K562 (cell line): ENCODE measurements at regions not wholly inside any gene's neighbourhood (a gene's known extent, or its start where the extent isn't known, plus 50 kb on each side); places are given as distances from the start of the nearest gene placed in this dataset.

ENCODE experiments used
- ATAC-seq: fragments of 200-7000 bp; cut with Tn5 transposase; 3 replicates; pipeline ENCODE4 v1.9.1; 2020; ENCODE audit warnings: moderate library complexity
- BruUV-seq: library from RNA; stranded (reverse); fragments of 400-500 nt; replicated peaks from 2 replicates; lab custom pipeline; 2021; lab: Mats Ljungman, UMichigan
- CTCF ChIA-PET: fragments of 300-600 bp; formaldehyde crosslinking; extraction: SDS; loops from one replicate; lab custom pipeline; 2021; ENCODE audit warnings: low intra/inter-chr PET ratio; lab: Yijun Ruan, JAX
- POLR2A ChIA-PET: fragments of 300-600, 350-650 bp; sonication (Branson Sonifier 250); formaldehyde crosslinking; extraction: SDS; loops from one replicate; lab custom pipeline; 2021; ENCODE audit warnings: antibody characterized with exemption, inconsistent platforms; lab: Yijun Ruan, JAX
- DNase-seq, 4 experiments: peaks; one replicate each; pipeline versions ENCODE4 v3.0.0 to v3.0.0-alpha.2; 2011 to 2018; ENCODE audit warnings: low spot score in 3 of 4, mixed read lengths in 3 of 4; ENCODE audit errors: extremely low read depth in 1 of 4
- FAIRE-seq: peaks from 2 replicates; lab custom pipeline; 2011; peaks lifted over from hg19 to GRCh38; lab: Jason Lieb, UNC
- H2AFZ ChIP-seq: 2 replicates; pipeline ENCODE4 v1.6.0; 2011; ENCODE audit warnings: low read depth, low read length, control low read depth, inconsistent platforms
- H3K27ac ChIP-seq: fragments of 200-600 bp; 3 replicates; pipeline ENCODE4 v1.8.0; 2011; ENCODE audit warnings: low read depth, mild to moderate bottlenecking, control low read depth, inconsistent platforms, low read length, moderate library complexity, mixed read lengths; ENCODE audit errors: extremely low read depth
- H3K27me3 ChIP-seq, 2 experiments: fragments of 300-600 bp in 1 of 2; 2 replicates in 1 of 2; 3 replicates in 1 of 2; pipeline versions ENCODE4 v1.6.0 to v1.8.0; 2011; ENCODE audit warnings: inconsistent platforms in 2 of 2, low read length in 2 of 2, mild to moderate bottlenecking in 1 of 2, mixed read lengths in 1 of 2, moderate library complexity in 1 of 2; ENCODE audit not compliant: control insufficient read depth in 2 of 2, insufficient read depth in 2 of 2
- H3K36me3 ChIP-seq: fragments of 300-600 bp; 3 replicates; pipeline ENCODE4 v1.8.0; 2011; ENCODE audit warnings: mild to moderate bottlenecking, low read length, inconsistent platforms; ENCODE audit not compliant: control insufficient read depth, insufficient read depth
- H3K4me1 ChIP-seq, 2 experiments: fragments of 200-600 bp in 1 of 2; replicated peaks in 1 of 2; 2 replicates in 1 of 2; 3 replicates in 1 of 2; pipeline versions ENCODE4 v1.5.1 to v1.8.0; 2011; ENCODE audit warnings: inconsistent platforms in 2 of 2, low read length in 2 of 2, mild to moderate bottlenecking in 1 of 2, mixed read lengths in 1 of 2, moderate library complexity in 1 of 2; ENCODE audit not compliant: control insufficient read depth in 2 of 2, insufficient read depth in 2 of 2
- H3K4me2 ChIP-seq: 2 replicates; pipeline ENCODE4 v1.6.1; 2011; ENCODE audit warnings: low read length, control low read depth, inconsistent platforms, mixed read lengths; ENCODE audit not compliant: insufficient read depth
- H3K4me3 ChIP-seq: fragments of 200-600 bp; sonication (generic), shearing (Covaris generic); 2 replicates; pipeline ENCODE4 v1.5.1; 2016; ENCODE audit warnings: control low read depth, inconsistent platforms
- H3K79me2 ChIP-seq: fragments of 200-600 bp; 3 replicates; pipeline ENCODE4 v1.8.0; 2011; ENCODE audit warnings: low read length, inconsistent platforms; ENCODE audit not compliant: control insufficient read depth, insufficient read depth
- H3K9ac ChIP-seq, 2 experiments: 2 replicates each; pipeline versions ENCODE4 v1.6.0 to v1.6.1; 2011; ENCODE audit warnings: low read depth in 2 of 2, low read length in 2 of 2, control low read depth in 1 of 2, inconsistent platforms in 1 of 2, mild to moderate bottlenecking in 1 of 2, mixed read lengths in 1 of 2; ENCODE audit not compliant: insufficient read depth in 1 of 2
- H3K9me1 ChIP-seq: one replicate; pipeline ENCODE4 v1.6.0; 2011; ENCODE audit warnings: inconsistent platforms, mild to moderate bottlenecking, low read length, moderate library complexity; ENCODE audit not compliant: control insufficient read depth, insufficient read depth
- H3K9me3 ChIP-seq: replicated peaks from 2 replicates; pipeline ENCODE4 v1.5.1; 2011; ENCODE audit warnings: low read depth, low read length, inconsistent platforms; ENCODE audit not compliant: control insufficient read depth, insufficient read depth
- H4K20me1 ChIP-seq: replicated peaks from 2 replicates; pipeline ENCODE4 v1.6.1; 2011; ENCODE audit warnings: low read length, inconsistent platforms, mixed read lengths; ENCODE audit not compliant: control insufficient read depth, insufficient read depth
- ARID2 ChIP-seq: fragments of 450-650 bp; IDR thresholded peaks from 2 replicates; pipeline ENCODE4 v1.6.1; 2017; ENCODE audit warnings: antibody characterized with exemption, mild to moderate bottlenecking
- CBFA2T3 ChIP-seq: fragments of 450-650 bp; IDR thresholded peaks from 2 replicates; pipeline ENCODE4 v1.6.1; 2017
- DDX20 ChIP-seq: fragments of 450-650 bp; IDR thresholded peaks from 2 replicates; pipeline ENCODE4 v1.6.1; 2016; ENCODE audit warnings: missing genetic modification characterization, low read depth, mild to moderate bottlenecking, missing compliant biosample characterization, moderate library complexity
- FIP1L1 ChIP-seq: fragments of 200-400 bp; formaldehyde crosslinking; IDR thresholded peaks from 2 replicates; pipeline ENCODE4 v1.6.1; 2018; ENCODE audit warnings: mild to moderate bottlenecking, low read depth, low read length; ENCODE audit not compliant: poor library complexity, severe bottlenecking
- GATA2 ChIP-seq: sonication (generic); formaldehyde crosslinking; IDR thresholded peaks from 2 replicates; pipeline ENCODE4 v1.4.0; 2020; ENCODE audit warnings: mild to moderate bottlenecking, missing genetic modification reagents
- GTF2F1 ChIP-seq: IDR thresholded peaks from 2 replicates; pipeline ENCODE4 v1.6.1; 2011; ENCODE audit warnings: low read depth, low read length, improper control_type of control experiment
- HSF4 ChIP-seq: fragments of 250-450 bp; sonication (Bioruptor Pico); IDR thresholded peaks from 2 replicates; pipeline ENCODE4 v2.1.2; 2022; ENCODE audit warnings: mild to moderate bottlenecking, moderate library complexity, borderline replicate concordance
- NBN ChIP-seq: fragments of 450-650 bp; IDR thresholded peaks from 2 replicates; pipeline ENCODE4 v1.6.1; 2016; ENCODE audit warnings: low read depth, mild to moderate bottlenecking
- NR2C2 ChIP-seq, 2 experiments: fragments of 200-800 bp in 1 of 2; sonication (Bioruptor generic) in 1 of 2; sonication (generic) in 1 of 2; formaldehyde crosslinking in 1 of 2; IDR thresholded peaks; 2 replicates each; pipeline versions ENCODE4 v1.6.1 to v1.8.0; 2016 to 2022; ENCODE audit warnings: mild to moderate bottlenecking in 1 of 2, missing compliant biosample characterization in 1 of 2, missing genetic modification characterization in 1 of 2, missing genetic modification reagents in 1 of 2
- OTX1 ChIP-seq: fragments of 450-650 bp; formaldehyde crosslinking; IDR thresholded peaks from 2 replicates; pipeline ENCODE4 v1.4.0; 2022; ENCODE audit warnings: mild to moderate bottlenecking
- PKNOX1 ChIP-seq: fragments of 450-650 bp; IDR thresholded peaks from 2 replicates; pipeline ENCODE4 v1.6.1; 2016
- POLR2H ChIP-seq: IDR thresholded peaks from 2 replicates; pipeline ENCODE4 v1.6.1; 2016; ENCODE audit warnings: missing genetic modification characterization, low read depth, mild to moderate bottlenecking, control low read depth, missing compliant biosample characterization, moderate library complexity
- SIN3A ChIP-seq, 2 experiments: fragments of 150-350 bp in 1 of 2; IDR thresholded peaks; 2 replicates each; pipeline ENCODE4 v1.6.1; 2011 to 2016; ENCODE audit warnings: borderline replicate concordance in 2 of 2, low read depth in 2 of 2, low read length in 2 of 2, mild to moderate bottlenecking in 2 of 2, moderate library complexity in 2 of 2; ENCODE audit not compliant: control insufficient read depth in 1 of 2
- ZNF395 ChIP-seq: fragments of 200-800 bp; sonication (Bioruptor generic); IDR thresholded peaks from 2 replicates; pipeline ENCODE4 v1.6.1; 2017; ENCODE audit warnings: missing genetic modification characterization, missing compliant biosample characterization
- ZNF644 ChIP-seq: fragments of 200-800 bp; sonication (Bioruptor generic); IDR thresholded peaks from 2 replicates; pipeline ENCODE4 v1.6.1; 2016; ENCODE audit warnings: low read depth, missing genetic modification characterization, missing compliant biosample characterization
- WGBS: fragments of 100-300 bp; shearing (Covaris generic); methylation state at CpG from one replicate; pipeline ENCODE4 v1.1.6; 2016; ENCODE audit warnings: low coverage, mixed read lengths; ENCODE audit not compliant: insufficient coverage; ENCODE audit errors: missing lambda C conversion rate; 5-methylcytosine and 5-hydroxymethylcytosine counted together
- in situ Hi-C: fragments of 300-500 bp; cut with MboI; formaldehyde crosslinking; loops from 4 replicates; pipeline ENCODE4 v1.15.0; 2018; ENCODE audit warnings: inconsistent platforms, mixed read lengths
- intact Hi-C: fragments of 100-400 bp; cut with micrococcal nuclease; formaldehyde crosslinking; loops from 2 replicates; pipeline ENCODE4 v1.14.2; 2022

- Histone ChIP-seq H3K9me1 (peaks cover 3% of the 10 kb centered on the region), H3K4me2 (no peak overlapping the region), H4K20me1 (no peaks in the 10 kb centered on the region), H3K4me3 (no peak overlapping the region), H3K27ac (no peak overlapping the region), H3K79me2 (no peaks in the 10 kb centered on the region), H3K9me3 (no peaks in the 10 kb centered on the region), H3K36me3 (no peaks in the 10 kb centered on the region), H3K9ac (no peak overlapping the region), H3K27me3 (no peaks in the 10 kb centered on the region; a peak in 1 of 5 replicates), H3K4me1 (no peaks in the 10 kb centered on the region), H2AFZ (no peak overlapping the region)
- BruUV-seq: no TSS peak
- TF ChIP-seq SIN3A (IDR thresholded peaks at IDR 0.05; ENCODE audit: borderline replicate concordance in 2 of 2, control insufficient read depth in 1 of 2, low read depth in 2 of 2, low read length in 2 of 2) (no peak), PKNOX1 (no peak)
- no peak for ATAC-seq
- in situ Hi-C loops (no loop called here), intact Hi-C loops (loop anchor here (10.0 kb wide), 2 partner anchors 227 to 337 kb away; no protein-coding TSS in a partner anchor)
- POLR2A ChIA-PET: interaction anchor here (0.9 kb wide), 1 partner anchor 10 kb away, joined by 3 read pairs; no protein-coding TSS in a partner anchor
- FAIRE-seq: no peak
- no peak for DNase-seq
- CTCF ChIA-PET: no interaction called here
Measured at GRCh38 chr1:37098237-37098636, 63.9 kb upstream of the GRIK3 start.

GRCh38 chr1:37100310-37100709, 66.0 kb upstream of the GRIK3 start:
- DNase-seq (no peak), ATAC-seq (no peak), FAIRE-seq (no peak)
- Histone ChIP-seq H4K20me1 (no peaks in the 10 kb centered on the region), H3K4me2 (no peak overlapping the region), H3K9me1 (peaks cover 3% of the 10 kb centered on the region), H2AFZ (no peak overlapping the region), H3K79me2 (no peaks in the 10 kb centered on the region), H3K9me3 (no peaks in the 10 kb centered on the region), H3K36me3 (no peaks in the 10 kb centered on the region), H3K4me3 (no peak overlapping the region), H3K27me3 (no peaks in the 10 kb centered on the region; a peak in 1 of 5 replicates), H3K4me1 (no peaks in the 10 kb centered on the region), H3K9ac (no peak overlapping the region), H3K27ac (no peak overlapping the region)
- in situ Hi-C loops: no loop called here
- intact Hi-C loops: no loop called here
- no TSS peak for BruUV-seq
- CTCF ChIA-PET: no interaction called here
- WGBS: 0% methylated on average over 1 of the region's 1 CpG
- POLR2A ChIA-PET: no interaction called here
- TF ChIP-seq POLR2H (tag): no peak
- no peak for TF ChIP-seq ZNF644 (tag)
- no peak for TF ChIP-seq ZNF395 (CRISPR knock-in tag)
- no peak for TF ChIP-seq NBN
- TF ChIP-seq FIP1L1: no peak
- no peak for TF ChIP-seq NR2C2 (CRISPR knock-in tag; IDR thresholded peaks at IDR 0.05)
- no peak for TF ChIP-seq NR2C2 (tag; IDR thresholded peaks at IDR 0.05)
- TF ChIP-seq OTX1 (CRISPR knock-in tag): no peak
- no peak for TF ChIP-seq HSF4 (CRISPR knock-in tag)
- TF ChIP-seq GTF2F1: no peak
- TF ChIP-seq DDX20 (tag): no peak
- TF ChIP-seq ARID2: no peak
- no peak for TF ChIP-seq CBFA2T3
- no peak for TF ChIP-seq GATA2 (CRISPR knock-in tag)
